Gastrocnemius medialis (tissue), 4 donors: ENCODE measurements at regions not wholly inside any gene's neighbourhood (a gene's known extent, or its start where the extent isn't known, plus 50 kb on each side); places are given as distances from the start of the nearest gene placed in this dataset.

Experiments used
- ATAC-seq, 2 donors: fragments of 150-250 bp; one replicate each; pipeline ENCODE4 v1.9.1; 2016
- DNase-seq, 2 donors: peaks; one replicate each; pipeline ENCODE4 v3.0.0-alpha.2; 2019
- H3K27ac ChIP-seq, 4 donors: fragments of 200-600 bp; sonication (generic); 1 replicate in 1 of 4; 2 replicates in 3 of 4; pipeline ENCODE4 v1.5.1; 2016 to 2018; ENCODE audit warnings: mild to moderate bottlenecking in 2 of 4, moderate library complexity in 1 of 4
- H3K27me3 ChIP-seq, 3 donors: fragments of 200-600 bp; sonication (generic) in 2 of 3; 1 replicate in 1 of 3; 2 replicates in 2 of 3; pipeline versions ENCODE4 v1.5.1 to v1.6.0; 2016 to 2019; ENCODE audit warnings: mild to moderate bottlenecking in 1 of 3, moderate library complexity in 1 of 3
- H3K36me3 ChIP-seq, 2 donors: fragments of 200-600 bp; sonication (generic) in 1 of 2; one replicate each; pipeline ENCODE4 v1.5.1; 2017 to 2018
- H3K4me1 ChIP-seq, 2 donors: fragments of 200-600 bp; sonication (generic) in 1 of 2; one replicate each; pipeline ENCODE4 v1.5.1; 2016 to 2017; ENCODE audit warnings: mild to moderate bottlenecking in 2 of 2
- H3K4me3 ChIP-seq, 4 donors: fragments of 200-600 bp; sonication (generic) in 3 of 4; 1 replicate in 1 of 4; 2 replicates in 3 of 4; pipeline ENCODE4 v1.5.1; 2016 to 2019; ENCODE audit warnings: mild to moderate bottlenecking in 2 of 4
- H3K9me3 ChIP-seq, 3 donors: fragments of 200-600 bp; sonication (generic) in 2 of 3; 1 replicate in 1 of 3; 2 replicates in 2 of 3; pipeline ENCODE4 v1.5.1; 2016 to 2019
- CTCF ChIP-seq, 5 experiments: fragments of 450-650 bp in 3 of 5; fragments of 200-600 bp in 2 of 5; sonication (generic) in 2 of 5; IDR thresholded peaks in 4 of 5; conservative IDR thresholded peaks in 1 of 5; 1 replicate in 4 of 5; 2 replicates in 1 of 5; pipeline ENCODE4 v1.5.1; 2016 to 2019; ENCODE audit warnings: antibody characterized with exemption in 5 of 5, mild to moderate bottlenecking in 3 of 5, moderate library complexity in 3 of 5
- POLR2A ChIP-seq, 2 donors: fragments of 450-650 bp; IDR thresholded peaks; one replicate each; pipeline ENCODE4 v1.6.1; 2017; ENCODE audit warnings: antibody characterized with exemption in 2 of 2, mild to moderate bottlenecking in 2 of 2, moderate library complexity in 2 of 2
- in situ Hi-C, 4 donors: fragments of 200-750 bp; cut with MboI; loops; one replicate each; pipeline versions ENCODE4 v1.15.0 to v1.8.0; 2017; ENCODE audit warnings: low sequenced_read_pairs in 4 of 4
- intact Hi-C: fragments of 100-400 bp; cut with DNase I; formaldehyde crosslinking; loops from one replicate; pipeline ENCODE4 v1.15.1; 2023; ENCODE audit warnings: low total_unique reads

GRCh38 chr20:52275181-52275691, 83.7 kb upstream of the ZFP64 start:
- Histone ChIP-seq H3K27ac (no peak overlapping the region), H3K4me1 (no peaks in the 10 kb centered on the region), H3K4me3 (no peak overlapping the region), H3K36me3 (no peaks in the 10 kb centered on the region), H3K27me3 (no peaks in the 10 kb centered on the region), H3K9me3 (no peaks in the 10 kb centered on the region)
- intact Hi-C loops (no loop called here), in situ Hi-C loops (no loop called here)
- no peak for TF ChIP-seq CTCF (IDR thresholded peaks at IDR 0.05 in 4 of 5, conservative IDR thresholded peaks at IDR 0.05 in 1 of 5)
- no peak for TF ChIP-seq POLR2A (IDR thresholded peaks at IDR 0.05)
- ATAC-seq (no peak), DNase-seq (no peak)

DNA sequence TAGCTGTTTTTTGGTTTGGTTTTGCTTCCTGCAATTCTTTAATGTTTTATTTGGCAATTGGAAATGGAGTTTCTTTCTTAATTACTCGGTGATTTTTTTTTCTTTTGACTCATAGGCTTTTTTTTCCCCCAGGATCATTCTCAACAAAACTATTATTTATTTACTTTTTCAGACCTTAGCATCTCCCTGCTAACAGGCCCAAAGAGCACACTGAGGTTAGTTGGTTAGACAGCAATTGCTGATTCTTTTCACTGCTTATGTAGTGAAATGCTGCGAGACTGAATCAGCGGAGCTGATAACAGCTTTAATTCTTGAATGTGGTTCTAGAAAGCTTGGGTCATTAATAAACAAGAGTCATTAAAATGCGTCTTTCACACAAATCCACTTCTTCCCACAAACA, 79.1 kb upstream of the ZFP64 start:
- in situ Hi-C loops (no loop called here), intact Hi-C loops (no loop called here)
- Histone ChIP-seq H3K4me3 (no peak overlapping the region), H3K27me3 (no peaks in the 10 kb centered on the region), H3K9me3 (no peaks in the 10 kb centered on the region), H3K27ac (no peak overlapping the region), H3K4me1 (no peaks in the 10 kb centered on the region), H3K36me3 (no peaks in the 10 kb centered on the region)
- ATAC-seq (no peak), DNase-seq (no peak)
- TF ChIP-seq POLR2A (IDR thresholded peaks at IDR 0.05), result no peak
- TF ChIP-seq CTCF (IDR thresholded peaks at IDR 0.05 in 4 of 5, conservative IDR thresholded peaks at IDR 0.05 in 1 of 5), result no peak

GRCh38 chr20:52270001-52270606, 78.5 kb upstream of the ZFP64 start:
- H3K9me3 ChIP-seq, result no peaks in the 10 kb centered on the region
- no peak overlapping the region for H3K4me3 ChIP-seq
- no peaks in the 10 kb centered on the region for H3K4me1 ChIP-seq
- ATAC-seq (no peak), DNase-seq (no peak)
- TF ChIP-seq CTCF (IDR thresholded peaks at IDR 0.05 in 4 of 5, conservative IDR thresholded peaks at IDR 0.05 in 1 of 5) (no peak), POLR2A (IDR thresholded peaks at IDR 0.05) (no peak)
- no peak overlapping the region for H3K27ac ChIP-seq
- intact Hi-C loops, result no loop called here
- no peaks in the 10 kb centered on the region for H3K36me3 ChIP-seq
- no peaks in the 10 kb centered on the region for H3K27me3 ChIP-seq
- in situ Hi-C loops, result no loop called here

DNA sequence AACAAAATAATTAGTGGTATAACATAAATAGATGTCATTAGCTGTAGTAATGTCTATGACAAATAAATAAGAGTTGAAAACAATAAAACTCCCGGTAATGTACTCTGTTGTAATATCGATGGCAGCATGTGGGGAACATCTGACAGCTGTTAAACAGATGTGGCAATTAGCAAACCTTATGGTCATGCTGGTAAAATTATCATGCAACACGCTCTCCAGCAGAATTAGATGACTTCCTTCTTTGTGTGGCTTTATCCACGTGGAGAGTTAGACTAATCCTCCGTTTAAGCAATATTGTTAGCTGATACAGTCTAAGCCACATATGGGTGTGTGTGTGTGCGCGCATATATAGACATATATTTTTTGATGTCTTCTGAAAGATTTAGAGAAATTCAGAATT, 77.7 kb upstream of the ZFP64 start:
- H3K36me3 ChIP-seq, result no peaks in the 10 kb centered on the region
- TF ChIP-seq CTCF (IDR thresholded peaks at IDR 0.05 in 4 of 5, conservative IDR thresholded peaks at IDR 0.05 in 1 of 5) (no peak), POLR2A (IDR thresholded peaks at IDR 0.05) (no peak)
- no peak overlapping the region for H3K27ac ChIP-seq
- no peaks in the 10 kb centered on the region for H3K27me3 ChIP-seq
- H3K4me3 ChIP-seq, result no peak overlapping the region
- DNase-seq, result no peak
- no peaks in the 10 kb centered on the region for H3K4me1 ChIP-seq
- ATAC-seq, result peak in 1 of 2 donors; percentile 47
- no peaks in the 10 kb centered on the region for H3K9me3 ChIP-seq
- intact Hi-C loops, result no loop called here
- in situ Hi-C loops, result no loop called here
